Coronary artery (tissue), 2 donors: ENCODE measurements at regions not wholly inside any gene's neighbourhood (a gene's known extent, or its start where the extent isn't known, plus 50 kb on each side); places are given as distances from the start of the nearest gene placed in this dataset.

Experiments
- DNase-seq: peaks from one replicate; pipeline ENCODE4 v3.0.0-alpha.2; 2017; ENCODE audit warnings: low spot score
- H3K27ac ChIP-seq, 2 donors: fragments of 200-600 bp; sonication (generic); one replicate each; pipeline ENCODE4 v1.5.1; 2016 to 2019
- H3K4me3 ChIP-seq: fragments of 200-600 bp; sonication (generic); 2 replicates; pipeline ENCODE4 v1.5.1; 2016; ENCODE audit warnings: mild to moderate bottlenecking, moderate library complexity
- CTCF ChIP-seq: fragments of 200-600 bp; sonication (generic); IDR thresholded peaks from one replicate; pipeline ENCODE4 v1.5.1; 2019; ENCODE audit warnings: antibody characterized with exemption

GRCh38 chr1:36561361-36561724, 78.6 kb upstream of the CSF3R start:
- no peak for DNase-seq
- TF ChIP-seq CTCF, result no peak
- no peak overlapping the region for H3K4me3 ChIP-seq
- H3K27ac ChIP-seq, result no peak overlapping the region

GRCh38 chr1:36560621-36561360, 78.1 kb upstream of the CSF3R start:
- peak; percentile 17 for DNase-seq

GRCh38 chr1:36560177-36560576, 77.5 kb upstream of the CSF3R start:
- Histone ChIP-seq H3K4me3 (no peak overlapping the region), H3K27ac (no peak overlapping the region)
- TF ChIP-seq CTCF, result no peak
- DNase-seq, result peak; percentile 46

More at GRCh38 chr1:36560621-36561360, 78.1 kb upstream of the CSF3R start:
- TF ChIP-seq CTCF, result no peak
- Histone ChIP-seq H3K27ac (no peak overlapping the region), H3K4me3 (no peak overlapping the region)

GRCh38 chr1:36559061-36559460, 76.3 kb upstream of the CSF3R start:
- H3K4me3 ChIP-seq, result no peak overlapping the region
- TF ChIP-seq CTCF, result no peak
- H3K27ac ChIP-seq, result no peak overlapping the region
- DNase-seq, result peak; percentile 19

- DNase-seq, result peak; percentile 47
- no peak for TF ChIP-seq CTCF
- H3K4me3 ChIP-seq, result no peak overlapping the region
- no peak overlapping the region for H3K27ac ChIP-seq
Measured at GRCh38 chr1:36557041-36558000, 74.6 kb upstream of the CSF3R start.

- DNase-seq, result peak; percentile 35
- Histone ChIP-seq H3K27ac (no peak overlapping the region), H3K4me3 (no peak overlapping the region)
- TF ChIP-seq CTCF, result no peak
Measured at GRCh38 chr1:36555041-36555440, 72.3 kb upstream of the CSF3R start.

- DNase-seq, result peak; percentile 47
- H3K27ac ChIP-seq, result no peak overlapping the region
- TF ChIP-seq CTCF, result no peak
- no peak overlapping the region for H3K4me3 ChIP-seq
Measured at GRCh38 chr1:36554323-36554628, 71.6 kb upstream of the CSF3R start.
